A549 (cell line): ENCODE measurements at regions not wholly inside any gene's neighbourhood (a gene's known extent, or its start where the extent isn't known, plus 50 kb on each side); places are given as distances from the start of the nearest gene placed in this dataset.

Source experiments
- EP300 ChIP-seq, 2 experiments: fragments of >200 bp; sonication (Bioruptor Twin); formaldehyde crosslinking; IDR thresholded peaks; 2 replicates in 1 of 2; 3 replicates in 1 of 2; pipeline ENCODE4 v1.6.1; 2016 to 2017
- HOXA7 ChIP-seq: fragments of 250-450 bp; sonication (Bioruptor Pico); IDR thresholded peaks from 2 replicates; pipeline ENCODE4 v1.5.0; 2020; ENCODE audit warnings: mild to moderate bottlenecking, moderate library complexity
- KDM1A ChIP-seq: fragments of 200-600 bp; sonication (generic); IDR thresholded peaks from 2 replicates; pipeline ENCODE4 v1.6.1; 2016; ENCODE audit warnings: low read depth, mild to moderate bottlenecking
- NFE2L2 ChIP-seq: fragments of 150-350 bp; conservative IDR thresholded peaks from 2 replicates; pipeline ENCODE4 v1.6.1; 2014; ENCODE audit warnings: low read length
- RFX5 ChIP-seq: fragments of 450-650 bp; IDR thresholded peaks from 2 replicates; pipeline ENCODE4 v1.7.1; 2014; ENCODE audit warnings: antibody characterized with exemption, mild to moderate bottlenecking, moderate library complexity
- TF ChIP-seq, protein P1 (sequence below): fragments of >200 bp; sonication (Bioruptor Twin); formaldehyde crosslinking; IDR thresholded peaks from 3 replicates; pipeline ENCODE4 v1.5.1; 2016

DNA sequence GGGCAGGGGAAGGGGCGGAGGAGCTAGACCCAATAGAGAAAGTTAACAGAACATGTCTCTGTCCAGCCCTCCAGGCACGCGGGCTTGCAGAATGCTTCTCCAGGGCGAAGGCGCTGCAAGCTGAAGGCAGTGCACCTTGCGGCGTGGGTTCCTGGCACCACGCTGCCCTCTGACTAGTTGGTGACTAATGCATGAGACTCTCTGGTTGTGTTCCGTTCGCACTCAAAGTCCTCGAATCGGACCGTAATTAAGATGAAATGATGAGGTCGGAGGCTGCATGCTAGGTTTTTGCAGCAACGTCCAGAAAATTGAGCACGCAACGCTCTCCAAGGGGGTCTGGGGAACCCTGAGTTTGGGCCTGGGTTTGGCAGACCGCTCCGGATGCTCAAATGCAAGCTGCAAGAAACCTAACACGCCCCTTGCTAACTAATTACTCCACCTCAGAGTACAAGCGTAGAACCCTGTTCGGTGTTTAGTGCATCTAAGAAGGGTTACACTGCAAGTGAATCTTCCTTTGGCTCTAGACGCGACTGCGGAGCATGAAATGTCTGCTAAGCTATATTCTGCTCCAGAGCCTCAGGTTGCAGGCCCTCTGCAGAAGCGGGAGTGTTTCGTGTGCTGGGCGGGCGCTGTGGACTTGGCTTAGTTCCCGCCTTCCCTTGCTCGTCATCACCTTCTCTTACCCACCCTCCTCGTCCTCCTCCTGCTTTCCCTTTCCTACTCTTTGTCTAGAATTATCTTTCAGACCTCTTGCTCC is 57.1 kb upstream of the NKAP start:
- TF ChIP-seq, protein P1, sequence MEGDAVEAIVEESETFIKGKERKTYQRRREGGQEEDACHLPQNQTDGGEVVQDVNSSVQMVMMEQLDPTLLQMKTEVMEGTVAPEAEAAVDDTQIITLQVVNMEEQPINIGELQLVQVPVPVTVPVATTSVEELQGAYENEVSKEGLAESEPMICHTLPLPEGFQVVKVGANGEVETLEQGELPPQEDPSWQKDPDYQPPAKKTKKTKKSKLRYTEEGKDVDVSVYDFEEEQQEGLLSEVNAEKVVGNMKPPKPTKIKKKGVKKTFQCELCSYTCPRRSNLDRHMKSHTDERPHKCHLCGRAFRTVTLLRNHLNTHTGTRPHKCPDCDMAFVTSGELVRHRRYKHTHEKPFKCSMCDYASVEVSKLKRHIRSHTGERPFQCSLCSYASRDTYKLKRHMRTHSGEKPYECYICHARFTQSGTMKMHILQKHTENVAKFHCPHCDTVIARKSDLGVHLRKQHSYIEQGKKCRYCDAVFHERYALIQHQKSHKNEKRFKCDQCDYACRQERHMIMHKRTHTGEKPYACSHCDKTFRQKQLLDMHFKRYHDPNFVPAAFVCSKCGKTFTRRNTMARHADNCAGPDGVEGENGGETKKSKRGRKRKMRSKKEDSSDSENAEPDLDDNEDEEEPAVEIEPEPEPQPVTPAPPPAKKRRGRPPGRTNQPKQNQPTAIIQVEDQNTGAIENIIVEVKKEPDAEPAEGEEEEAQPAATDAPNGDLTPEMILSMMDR = no peak
- no peak for TF ChIP-seq NFE2L2
- TF ChIP-seq HOXA7 = no peak
- TF ChIP-seq KDM1A = no peak
- TF ChIP-seq RFX5 = no peak
- no peak for TF ChIP-seq EP300 (IDR thresholded peaks at IDR 0.05)
